HepG2 (cell line): ENCODE measurements at regions not wholly inside any gene's neighbourhood (a gene's known extent, or its start where the extent isn't known, plus 50 kb on each side); places are given as distances from the start of the nearest gene placed in this dataset.

Source experiments
- ATAC-seq: fragments of 200-7000 bp; cut with Tn5 transposase; 3 replicates; pipeline ENCODE4 v1.9.1; 2020; ENCODE audit warnings: mild to moderate bottlenecking, moderate library complexity
- BruUV-seq: library from RNA; stranded (reverse); fragments of 400-500 nt; replicated peaks from 2 replicates; lab custom pipeline; 2021; lab: Mats Ljungman, UMichigan
- CTCF ChIA-PET: fragments of 300-600 bp; formaldehyde crosslinking; extraction: SDS; loops from one replicate; lab custom pipeline; 2021; ENCODE audit warnings: low total read pairs, inconsistent platforms, low intra/inter-chr PET ratio; lab: Yijun Ruan, JAX
- POLR2A ChIA-PET: fragments of 350-600 bp; sonication (Branson Sonifier 250); formaldehyde crosslinking; loops from one replicate; lab custom pipeline; 2020; ENCODE audit warnings: antibody characterized with exemption, inconsistent platforms; lab: Yijun Ruan, JAX
- DNase-seq: peaks from one replicate; pipeline ENCODE4 v3.0.0-alpha.2; 2015; ENCODE audit warnings: low spot score
- FAIRE-seq: peaks from 3 replicates; lab custom pipeline; 2011; peaks lifted over from hg19 to GRCh38; lab: Jason Lieb, UNC
- H2AFZ ChIP-seq: one replicate; pipeline ENCODE4 v1.6.1; 2011; ENCODE audit warnings: low read length, inconsistent platforms
- H3K27ac ChIP-seq: fragments of 300-600 bp; 3 replicates; pipeline ENCODE4 v1.8.0; 2011; ENCODE audit warnings: mixed run types, mild to moderate bottlenecking, mixed read lengths, low read length, inconsistent platforms; ENCODE audit not compliant: insufficient read depth; ENCODE audit errors: extremely low read length
- H3K27me3 ChIP-seq, 2 experiments: fragments of 200-600 bp in 1 of 2; 2 replicates in 1 of 2; 3 replicates in 1 of 2; pipeline versions ENCODE4 v1.6.0 to v1.8.0; 2011; ENCODE audit warnings: low read length in 2 of 2, mild to moderate bottlenecking in 2 of 2, moderate library complexity in 2 of 2, inconsistent platforms in 1 of 2; ENCODE audit not compliant: insufficient read depth in 2 of 2, control insufficient read depth in 1 of 2
- H3K36me3 ChIP-seq, 2 experiments: fragments of 200-600 bp in 1 of 2; replicated peaks in 1 of 2; 2 replicates in 1 of 2; 3 replicates in 1 of 2; pipeline versions ENCODE4 v1.5.1 to v1.8.0; 2011; ENCODE audit warnings: low read length in 2 of 2, inconsistent platforms in 1 of 2; ENCODE audit not compliant: insufficient read depth in 2 of 2, control insufficient read depth in 1 of 2
- H3K4me1 ChIP-seq: 2 replicates; pipeline ENCODE4 v1.5.1; 2012; ENCODE audit warnings: low read length, inconsistent platforms; ENCODE audit not compliant: insufficient read depth
- H3K4me2 ChIP-seq: 2 replicates; pipeline ENCODE4 v1.6.0; 2011; ENCODE audit warnings: low read depth, low read length, inconsistent platforms
- H3K4me3 ChIP-seq, 3 experiments: fragments of 200-600 bp in 1 of 3; sonication (generic), shearing (Covaris generic) in 1 of 3; replicated peaks in 1 of 3; 2 replicates each; pipeline ENCODE4 v1.5.1; 2011 to 2016; ENCODE audit warnings: low read length in 3 of 3, inconsistent platforms in 2 of 3, low read depth in 2 of 3, mild to moderate bottlenecking in 2 of 3, control low read depth in 1 of 3, mixed read lengths in 1 of 3; ENCODE audit not compliant: insufficient read depth in 1 of 3
- H3K79me2 ChIP-seq: one replicate; pipeline ENCODE4 v1.6.1; 2011; ENCODE audit warnings: low read length, inconsistent platforms; ENCODE audit not compliant: insufficient read depth
- H3K9ac ChIP-seq: 2 replicates; pipeline ENCODE4 v1.6.0; 2011; ENCODE audit warnings: mild to moderate bottlenecking, low read depth, low read length, inconsistent platforms; ENCODE audit not compliant: insufficient read depth
- H3K9me3 ChIP-seq: 2 replicates; pipeline ENCODE4 v1.5.1; 2012; ENCODE audit warnings: mild to moderate bottlenecking, low read length
- H4K20me1 ChIP-seq: 2 replicates; pipeline ENCODE4 v1.6.0; 2011; ENCODE audit warnings: inconsistent platforms, mild to moderate bottlenecking, low read length, moderate library complexity; ENCODE audit not compliant: insufficient read depth
- CBX1 ChIP-seq: IDR thresholded peaks from one replicate; pipeline ENCODE4 v1.6.1; 2016; ENCODE audit warnings: antibody characterized with exemption, low read depth
- DNMT3B ChIP-seq: conservative IDR thresholded peaks from 2 replicates; pipeline ENCODE4 v1.6.1; 2016; ENCODE audit warnings: missing biosample characterization, control low read depth
- FOSL1 ChIP-seq: sonication (generic); formaldehyde crosslinking; IDR thresholded peaks from 2 replicates; pipeline ENCODE4 v1.9.0; 2021; ENCODE audit warnings: missing genetic modification reagents, borderline replicate concordance
- FOSL2 ChIP-seq: sonication (generic); formaldehyde crosslinking; IDR thresholded peaks from 2 replicates; pipeline ENCODE4 v1.4.0; 2020; ENCODE audit warnings: missing genetic modification reagents
- GRHL1 ChIP-seq: sonication (generic); formaldehyde crosslinking; conservative IDR thresholded peaks from 2 replicates; pipeline ENCODE4 v1.8.0; 2022; ENCODE audit warnings: missing genetic modification reagents
- KDM5A ChIP-seq: fragments of 200-600 bp; sonication (generic); IDR thresholded peaks from 2 replicates; pipeline ENCODE4 v1.7.0; 2018; ENCODE audit warnings: antibody characterized with exemption, mild to moderate bottlenecking, low read length, borderline replicate concordance
- PPARG ChIP-seq: conservative IDR thresholded peaks from 2 replicates; pipeline ENCODE4 v1.6.1; 2016; ENCODE audit warnings: missing biosample characterization, missing genetic modification reagents
- SRF ChIP-seq: IDR thresholded peaks from 2 replicates; pipeline ENCODE4 v1.6.1; 2011; ENCODE audit warnings: mild to moderate bottlenecking, low read depth, low read length, moderate library complexity
- ZBTB20 ChIP-seq: sonication (generic); formaldehyde crosslinking; IDR thresholded peaks from 2 replicates; pipeline ENCODE4 v1.8.1; 2023; ENCODE audit warnings: missing genetic modification reagents, low read depth, mild to moderate bottlenecking, borderline replicate concordance
- ZBTB25 ChIP-seq: IDR thresholded peaks from 2 replicates; pipeline ENCODE4 v1.6.1; 2018; ENCODE audit warnings: missing genetic modification reagents
- ZGPAT ChIP-seq: IDR thresholded peaks from 2 replicates; pipeline ENCODE4 v1.6.1; 2016; ENCODE audit warnings: mild to moderate bottlenecking
- ZKSCAN1 ChIP-seq: fragments of 150-350 bp; IDR thresholded peaks from 2 replicates; pipeline ENCODE4 v1.6.1; 2014; ENCODE audit warnings: low read length
- ZNF24 ChIP-seq: fragments of 450-650 bp; IDR thresholded peaks from 2 replicates; pipeline ENCODE4 v1.6.1; 2017; ENCODE audit warnings: antibody characterized with exemption, mild to moderate bottlenecking
- ZNF550 ChIP-seq: sonication (generic); formaldehyde crosslinking; IDR thresholded peaks from 2 replicates; pipeline ENCODE4 v1.4.0; 2020; ENCODE audit warnings: mild to moderate bottlenecking, missing genetic modification reagents, borderline replicate concordance
- ZSCAN9 ChIP-seq: IDR thresholded peaks from 2 replicates; pipeline ENCODE4 v1.6.1; 2016; ENCODE audit warnings: borderline replicate concordance
- WGBS: methylation state at CpG from one replicate; pipeline ENCODE4 v1.1.6; 2017; ENCODE audit warnings: low lambda C conversion rate; 5-methylcytosine and 5-hydroxymethylcytosine counted together
- in situ Hi-C: cut with HindIII; loops from 2 replicates; pipeline ENCODE4 v1.10.0; 2017; ENCODE audit warnings: low pct_unique_long_range_greater_than_20kb; ENCODE audit not compliant: extremely low pct_ligation_motif_present
- intact Hi-C: fragments of 100-400 bp; cut with micrococcal nuclease; formaldehyde crosslinking; loops from one replicate; pipeline ENCODE4 v1.10.0; 2022; ENCODE audit not compliant: unreplicated experiment
- TF ChIP-seq, protein P1 (sequence below): IDR thresholded peaks from 2 replicates; pipeline ENCODE4 v1.6.1; 2016

DNA sequence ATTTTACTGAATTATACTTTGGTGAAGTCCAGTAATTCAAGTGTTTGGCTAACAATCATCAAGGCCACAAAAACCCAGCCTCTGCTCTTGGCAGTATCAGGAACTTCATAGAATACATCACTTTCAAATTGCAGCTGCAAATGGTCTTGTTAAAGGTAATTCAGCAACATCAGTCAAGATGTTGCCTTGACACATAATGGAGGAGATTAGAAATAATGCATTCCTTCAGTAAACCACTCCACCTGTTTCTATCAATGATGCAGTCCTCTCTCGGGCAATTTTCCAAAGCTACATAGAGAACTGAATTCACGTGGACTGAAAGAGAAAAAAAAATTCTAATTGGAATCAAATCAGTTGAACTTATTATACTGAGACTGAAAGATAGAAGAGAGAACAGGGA, 279.3 kb downstream of the VGLL3 start:
- in situ Hi-C loops (no loop called here), intact Hi-C loops (no loop called here)
- Histone ChIP-seq H3K9ac (no peak overlapping the region), H3K4me2 (no peak overlapping the region), H3K27ac (no peak overlapping the region), H3K36me3 (no peaks in the 10 kb centered on the region), H3K27me3 (no peaks in the 10 kb centered on the region), H3K4me3 (no peak overlapping the region)
- POLR2A ChIA-PET = no interaction called here
- ATAC-seq = no peak
- no peak for TF ChIP-seq GRHL1
- TF ChIP-seq PPARG = no peak
- no peak for TF ChIP-seq DNMT3B (CRISPR knock-in tag)
- TF ChIP-seq, all 625 proteins: peak for 0
- WGBS = 0% methylated on average over 2 of the region's 2 CpGs
- Histone ChIP-seq H2AFZ (no peak overlapping the region), H3K79me2 (no peaks in the 10 kb centered on the region), H3K9me3 (no peaks in the 10 kb centered on the region), H4K20me1 (no peaks in the 10 kb centered on the region), H3K4me1 (no peaks in the 10 kb centered on the region)
- no peak for FAIRE-seq
- no TSS peak for BruUV-seq
- CTCF ChIA-PET = no interaction called here
- DNase-seq = no peak

DNA sequence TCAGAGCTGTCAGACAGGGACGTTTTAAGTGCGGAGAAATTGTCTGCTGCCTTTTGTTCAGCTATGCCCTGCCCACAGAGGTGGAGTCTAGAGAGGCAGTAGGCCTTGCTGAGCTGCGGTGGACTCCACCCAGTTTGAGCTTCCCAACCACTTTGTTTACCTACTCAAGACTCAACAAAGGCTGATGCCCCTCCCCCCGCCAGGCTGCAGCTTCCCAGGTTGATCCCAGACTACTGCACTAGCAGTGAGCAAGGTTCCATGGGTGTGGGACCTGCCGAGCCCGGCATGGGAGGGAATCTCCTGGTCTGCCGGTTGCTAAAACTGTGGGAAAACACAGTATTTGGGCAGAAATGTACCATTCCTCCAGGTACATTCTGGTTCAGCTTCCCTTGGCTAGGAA, 282.1 kb downstream of the VGLL3 start:
- Histone ChIP-seq H4K20me1 (no peaks in the 10 kb centered on the region), H3K9ac (no peak overlapping the region), H3K79me2 (no peaks in the 10 kb centered on the region), H3K36me3 (no peaks in the 10 kb centered on the region), H3K4me1 (no peaks in the 10 kb centered on the region), H3K27ac (no peak overlapping the region), H3K4me3 (no peak overlapping the region), H3K4me2 (no peak overlapping the region), H2AFZ (no peak overlapping the region), H3K27me3 (no peaks in the 10 kb centered on the region), H3K9me3 (no peaks in the 10 kb centered on the region)
- DNase-seq (no peak), ATAC-seq (no peak), FAIRE-seq (no peak)
- intact Hi-C loops (no loop called here), in situ Hi-C loops (no loop called here)
- CTCF ChIA-PET = no interaction called here
- no TSS peak for BruUV-seq
- POLR2A ChIA-PET = no interaction called here
- 16% methylated on average over 5 of the region's 7 CpGs for WGBS
- TF ChIP-seq ZKSCAN1 (no peak), SRF (no peak), ZBTB25 (CRISPR knock-in tag) (no peak), ZGPAT (no peak), KDM5A (no peak), ZNF550 (no peak), ZNF24 (no peak), FOSL2 (CRISPR knock-in tag) (no peak), FOSL1 (CRISPR knock-in tag) (no peak), ZSCAN9 (CRISPR knock-in tag) (no peak), CBX1 (no peak), ZBTB20 (no peak)
- TF ChIP-seq, protein P1, sequence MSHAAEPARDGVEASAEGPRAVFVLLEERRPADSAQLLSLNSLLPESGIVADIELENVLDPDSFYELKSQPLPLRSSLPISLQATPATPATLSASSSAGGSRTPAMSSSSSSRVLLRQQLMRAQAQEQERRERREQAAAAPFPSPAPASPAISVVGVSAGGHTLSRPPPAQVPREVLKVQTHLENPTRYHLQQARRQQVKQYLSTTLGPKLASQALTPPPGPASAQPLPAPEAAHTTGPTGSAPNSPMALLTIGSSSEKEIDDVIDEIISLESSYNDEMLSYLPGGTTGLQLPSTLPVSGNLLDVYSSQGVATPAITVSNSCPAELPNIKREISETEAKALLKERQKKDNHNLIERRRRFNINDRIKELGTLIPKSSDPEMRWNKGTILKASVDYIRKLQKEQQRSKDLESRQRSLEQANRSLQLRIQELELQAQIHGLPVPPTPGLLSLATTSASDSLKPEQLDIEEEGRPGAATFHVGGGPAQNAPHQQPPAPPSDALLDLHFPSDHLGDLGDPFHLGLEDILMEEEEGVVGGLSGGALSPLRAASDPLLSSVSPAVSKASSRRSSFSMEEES (CRISPR knock-in tag) = no peak
